ENCODE measurements at regions not wholly inside any gene's neighbourhood (a gene's known extent, or its start where the extent isn't known, plus 50 kb on each side); places are given as distances from the start of the nearest gene placed in this dataset.
"Not testable (repeated sequence)": the region's sequence is repeated elsewhere in the genome, so short reads cannot be mapped to it uniquely, and the experiment has no call there.

GRCh38 chr6:160859822-160860221 lies 131.7 kb upstream of the MAP3K4 start:
- Histone ChIP-seq H3K27me3 (ENCODE audit: control insufficient read depth in 1 of 2, insufficient read depth in 2 of 2, low read length in 2 of 2) (no peaks in the 10 kb centered on the region), H3K4me3 (ENCODE audit: low read length in 2 of 2) (no peak overlapping the region), H3K9ac (ENCODE audit: low read length in 2 of 2) (no peak overlapping the region), H3K36me3 (ENCODE audit: control insufficient read depth in 2 of 2, insufficient read depth in 2 of 2, low read length in 2 of 2) (no peaks in the 10 kb centered on the region), H3K9me3 (ENCODE audit: control insufficient read depth in 2 of 2, low read length in 2 of 2) (peaks cover 0 to 2% of the 10 kb centered on the region in 2 donors), H3K27ac (ENCODE audit: low read length) (no peak overlapping the region), H3K4me1 (ENCODE audit: control insufficient read depth, insufficient read depth, low read length) (no peaks in the 10 kb centered on the region)

GRCh38 chr6:160861824-160862223 lies 129.7 kb upstream of the MAP3K4 start:
- H3K27me3 ChIP-seq (ENCODE audit: control insufficient read depth in 1 of 2, insufficient read depth in 2 of 2, low read length in 2 of 2): peaks cover 0 to 4% of the 10 kb centered on the region in 2 donors

GRCh38 chr6:160863782-160864181 lies 127.8 kb upstream of the MAP3K4 start:
- Histone ChIP-seq H3K9me3 (ENCODE audit: control insufficient read depth in 2 of 2, low read length in 2 of 2) (peaks cover 0 to 7% of the 10 kb centered on the region in 2 donors), H3K4me3 (ENCODE audit: low read length in 2 of 2) (no peak overlapping the region), H3K27ac (ENCODE audit: low read length) (no peak overlapping the region), H3K4me1 (ENCODE audit: control insufficient read depth, insufficient read depth, low read length) (no peaks in the 10 kb centered on the region), H3K27me3 (ENCODE audit: control insufficient read depth in 1 of 2, insufficient read depth in 2 of 2, low read length in 2 of 2) (peaks cover 0 to 4% of the 10 kb centered on the region in 2 donors), H3K36me3 (ENCODE audit: control insufficient read depth in 2 of 2, insufficient read depth in 2 of 2, low read length in 2 of 2) (no peaks in the 10 kb centered on the region), H3K9ac (ENCODE audit: low read length in 2 of 2) (no peak overlapping the region)

More at GRCh38 chr6:160861824-160862223, 129.7 kb upstream of the MAP3K4 start:
- no peaks in the 10 kb centered on the region for H3K4me1 ChIP-seq (ENCODE audit: control insufficient read depth, insufficient read depth, low read length)
- no peak overlapping the region for H3K9ac ChIP-seq (ENCODE audit: low read length in 2 of 2)
- H3K9me3 ChIP-seq (ENCODE audit: control insufficient read depth in 2 of 2, low read length in 2 of 2): peaks cover 0 to 6% of the 10 kb centered on the region in 2 donors
- H3K4me3 ChIP-seq (ENCODE audit: low read length in 2 of 2): no peak overlapping the region
- no peaks in the 10 kb centered on the region for H3K36me3 ChIP-seq (ENCODE audit: control insufficient read depth in 2 of 2, insufficient read depth in 2 of 2, low read length in 2 of 2)
- no peak overlapping the region for H3K27ac ChIP-seq (ENCODE audit: low read length)

- Histone ChIP-seq H3K9me3 (ENCODE audit: control insufficient read depth in 2 of 2, low read length in 2 of 2) (peaks cover 0 to 2% of the 10 kb centered on the region in 2 donors), H3K27me3 (ENCODE audit: control insufficient read depth in 1 of 2, insufficient read depth in 2 of 2, low read length in 2 of 2) (no peaks in the 10 kb centered on the region), H3K9ac (ENCODE audit: low read length in 2 of 2) (no peak overlapping the region), H3K27ac (ENCODE audit: low read length) (no peak overlapping the region), H3K36me3 (ENCODE audit: control insufficient read depth in 2 of 2, insufficient read depth in 2 of 2, low read length in 2 of 2) (no peaks in the 10 kb centered on the region), H3K4me1 (ENCODE audit: control insufficient read depth, insufficient read depth, low read length) (no peaks in the 10 kb centered on the region), H3K4me3 (ENCODE audit: low read length in 2 of 2) (no peak overlapping the region)
Measured at GRCh38 chr6:160871320-160871719, 120.2 kb upstream of the MAP3K4 start.

GRCh38 chr6:160881148-160881808 lies 110.3 kb upstream of the MAP3K4 start:
- Histone ChIP-seq H3K9ac (ENCODE audit: low read length in 2 of 2) (no peak overlapping the region), H3K36me3 (ENCODE audit: control insufficient read depth in 2 of 2, insufficient read depth in 2 of 2, low read length in 2 of 2) (no peaks in the 10 kb centered on the region), H3K9me3 (ENCODE audit: control insufficient read depth in 2 of 2, low read length in 2 of 2) (no peaks in the 10 kb centered on the region), H3K27me3 (ENCODE audit: control insufficient read depth in 1 of 2, insufficient read depth in 2 of 2, low read length in 2 of 2) (no peaks in the 10 kb centered on the region), H3K4me1 (ENCODE audit: control insufficient read depth, insufficient read depth, low read length) (no peaks in the 10 kb centered on the region), H3K27ac (ENCODE audit: low read length) (no peak overlapping the region), H3K4me3 (ENCODE audit: low read length in 2 of 2) (no peak overlapping the region)

- Histone ChIP-seq H3K4me1 (ENCODE audit: control insufficient read depth, insufficient read depth, low read length) (no peaks in the 10 kb centered on the region), H3K27me3 (ENCODE audit: control insufficient read depth in 1 of 2, insufficient read depth in 2 of 2, low read length in 2 of 2) (no peaks in the 10 kb centered on the region), H3K9ac (ENCODE audit: low read length in 2 of 2) (no peak overlapping the region), H3K36me3 (ENCODE audit: control insufficient read depth in 2 of 2, insufficient read depth in 2 of 2, low read length in 2 of 2) (no peaks in the 10 kb centered on the region), H3K9me3 (ENCODE audit: control insufficient read depth in 2 of 2, low read length in 2 of 2) (no peaks in the 10 kb centered on the region), H3K4me3 (ENCODE audit: low read length in 2 of 2) (no peak overlapping the region), H3K27ac (ENCODE audit: low read length) (no peak overlapping the region)
Measured at GRCh38 chr6:160882006-160882405, 109.6 kb upstream of the MAP3K4 start.

GRCh38 chr6:160882791-160883279 lies 108.7 kb upstream of the MAP3K4 start:
- H3K9ac ChIP-seq (ENCODE audit: low read length in 2 of 2): no peak overlapping the region
- H3K4me3 ChIP-seq (ENCODE audit: low read length in 2 of 2): no peak overlapping the region
- H3K4me1 ChIP-seq (ENCODE audit: control insufficient read depth, insufficient read depth, low read length): no peaks in the 10 kb centered on the region
- no peak overlapping the region for H3K27ac ChIP-seq (ENCODE audit: low read length)
- no peaks in the 10 kb centered on the region for H3K27me3 ChIP-seq (ENCODE audit: control insufficient read depth in 1 of 2, insufficient read depth in 2 of 2, low read length in 2 of 2)
- H3K9me3 ChIP-seq (ENCODE audit: control insufficient read depth in 2 of 2, low read length in 2 of 2): no peaks in the 10 kb centered on the region
- H3K36me3 ChIP-seq (ENCODE audit: control insufficient read depth in 2 of 2, insufficient read depth in 2 of 2, low read length in 2 of 2): no peaks in the 10 kb centered on the region

GRCh38 chr6:160883560-160883959 lies 108.0 kb upstream of the MAP3K4 start:
- H3K27me3 ChIP-seq (ENCODE audit: control insufficient read depth in 1 of 2, insufficient read depth in 2 of 2, low read length in 2 of 2): no peaks in the 10 kb centered on the region

GRCh38 chr6:160883999-160884398 lies 107.6 kb upstream of the MAP3K4 start:
- H3K9ac ChIP-seq (ENCODE audit: low read length in 2 of 2): no peak overlapping the region
- no peak overlapping the region for H3K4me3 ChIP-seq (ENCODE audit: low read length in 2 of 2)
- H3K27me3 ChIP-seq (ENCODE audit: control insufficient read depth in 1 of 2, insufficient read depth in 2 of 2, low read length in 2 of 2): no peaks in the 10 kb centered on the region
- H3K27ac ChIP-seq (ENCODE audit: low read length): no peak overlapping the region
- no peaks in the 10 kb centered on the region for H3K9me3 ChIP-seq (ENCODE audit: control insufficient read depth in 2 of 2, low read length in 2 of 2)
- no peaks in the 10 kb centered on the region for H3K36me3 ChIP-seq (ENCODE audit: control insufficient read depth in 2 of 2, insufficient read depth in 2 of 2, low read length in 2 of 2)
- H3K4me1 ChIP-seq (ENCODE audit: control insufficient read depth, insufficient read depth, low read length): no peaks in the 10 kb centered on the region

More at GRCh38 chr6:160883560-160883959, 108.0 kb upstream of the MAP3K4 start:
- Histone ChIP-seq H3K9me3 (ENCODE audit: control insufficient read depth in 2 of 2, low read length in 2 of 2) (no peaks in the 10 kb centered on the region), H3K4me1 (ENCODE audit: control insufficient read depth, insufficient read depth, low read length) (no peaks in the 10 kb centered on the region), H3K9ac (ENCODE audit: low read length in 2 of 2) (no peak overlapping the region), H3K36me3 (ENCODE audit: control insufficient read depth in 2 of 2, insufficient read depth in 2 of 2, low read length in 2 of 2) (no peaks in the 10 kb centered on the region), H3K27ac (ENCODE audit: low read length) (no peak overlapping the region), H3K4me3 (ENCODE audit: low read length in 2 of 2) (no peak overlapping the region)

- not testable (repeated sequence) for H3K4me1 ChIP-seq (ENCODE audit: control insufficient read depth, insufficient read depth, low read length); H3K27ac ChIP-seq (ENCODE audit: low read length); H3K27me3 ChIP-seq (ENCODE audit: control insufficient read depth in 1 of 2, insufficient read depth in 2 of 2, low read length in 2 of 2); H3K36me3 ChIP-seq (ENCODE audit: control insufficient read depth in 2 of 2, insufficient read depth in 2 of 2, low read length in 2 of 2); H3K4me3 ChIP-seq (ENCODE audit: low read length in 2 of 2); H3K9me3 ChIP-seq (ENCODE audit: control insufficient read depth in 2 of 2, low read length in 2 of 2); H3K9ac ChIP-seq (ENCODE audit: low read length in 2 of 2)
Measured at GRCh38 chr6:160889148-160889547, 102.4 kb upstream of the MAP3K4 start.

GRCh38 chr6:160891690-160892089 lies 99.9 kb upstream of the MAP3K4 start:
- Histone ChIP-seq H3K27ac (ENCODE audit: low read length) (no peak overlapping the region), H3K36me3 (ENCODE audit: control insufficient read depth in 2 of 2, insufficient read depth in 2 of 2, low read length in 2 of 2) (no peaks in the 10 kb centered on the region), H3K27me3 (ENCODE audit: control insufficient read depth in 1 of 2, insufficient read depth in 2 of 2, low read length in 2 of 2) (no peaks in the 10 kb centered on the region), H3K9ac (ENCODE audit: low read length in 2 of 2) (no peak overlapping the region), H3K4me1 (ENCODE audit: control insufficient read depth, insufficient read depth, low read length) (no peaks in the 10 kb centered on the region), H3K9me3 (ENCODE audit: control insufficient read depth in 2 of 2, low read length in 2 of 2) (no peaks in the 10 kb centered on the region), H3K4me3 (ENCODE audit: low read length in 2 of 2) (no peak overlapping the region)

Data from stomach smooth muscle (tissue), 2 donors.